Progenitor cell of endocrine pancreas (in vitro differentiated cells): ENCODE measurements at regions not wholly inside any gene's neighbourhood (a gene's known extent, or its start where the extent isn't known, plus 50 kb on each side); places are given as distances from the start of the nearest gene placed in this dataset.
"Not testable (repeated sequence)": the region's sequence is repeated elsewhere in the genome, so short reads cannot be mapped to it uniquely, and the experiment has no call there.

Experiments
- DNase-seq: peaks from one replicate; pipeline ENCODE4 v3.0.0; 2021; ENCODE audit warnings: low spot score; ENCODE audit not compliant: unreplicated experiment
- H3K27ac Mint-ChIP-seq: 2 replicates; pipeline ENCODE4 v1.8.0; 2021; ENCODE audit warnings: mild to moderate bottlenecking, moderate library complexity, mixed read lengths
- H3K27me3 Mint-ChIP-seq: 2 replicates; pipeline ENCODE4 v1.8.0; 2021; ENCODE audit warnings: mixed read lengths
- H3K36me3 Mint-ChIP-seq: 2 replicates; pipeline ENCODE4 v1.8.0; 2022; ENCODE audit warnings: mixed read lengths; ENCODE audit not compliant: insufficient read depth
- H3K4me1 Mint-ChIP-seq: 2 replicates; pipeline ENCODE4 v1.8.0; 2021; ENCODE audit warnings: low read depth, mixed read lengths
- H3K4me3 Mint-ChIP-seq: 2 replicates; pipeline ENCODE4 v1.8.0; 2021; ENCODE audit warnings: low read depth, mild to moderate bottlenecking, moderate library complexity, mixed read lengths
- H3K9me3 Mint-ChIP-seq: 2 replicates; pipeline ENCODE4 v1.8.0; 2021; ENCODE audit warnings: low read depth, mixed read lengths
- CTCF ChIP-seq: fragments of 200-600 bp; sonication (generic); IDR thresholded peaks from one replicate; pipeline ENCODE4 v1.5.0; 2021; ENCODE audit warnings: antibody characterized with exemption, mild to moderate bottlenecking; ENCODE audit not compliant: unreplicated experiment

GRCh38 chr14:53723221-53723620, 233.4 kb downstream of the BMP4 start:
- H3K36me3 Mint-ChIP-seq: no peaks in the 10 kb centered on the region
- peaks cover 11% of the 10 kb centered on the region for H3K9me3 Mint-ChIP-seq
- no peak for TF ChIP-seq CTCF
- DNase-seq: no peak
- H3K4me3 Mint-ChIP-seq: no peak overlapping the region
- no peaks in the 10 kb centered on the region for H3K27me3 Mint-ChIP-seq
- H3K27ac Mint-ChIP-seq: no peak overlapping the region
- no peaks in the 10 kb centered on the region for H3K4me1 Mint-ChIP-seq

GRCh38 chr14:53719536-53719935, 237.1 kb downstream of the BMP4 start:
- no peak for TF ChIP-seq CTCF
- Mint-ChIP-seq H3K9me3 (peaks cover 11% of the 10 kb centered on the region), H3K4me3 (no peak overlapping the region), H3K27ac (no peak overlapping the region), H3K36me3 (no peaks in the 10 kb centered on the region), H3K4me1 (peaks cover 2% of the 10 kb centered on the region), H3K27me3 (no peaks in the 10 kb centered on the region)
- DNase-seq: no peak

- Mint-ChIP-seq H3K4me1 (peaks cover 2% of the 10 kb centered on the region), H3K4me3 (no peak overlapping the region), H3K9me3 (peaks cover 4% of the 10 kb centered on the region), H3K36me3 (no peaks in the 10 kb centered on the region), H3K27ac (no peak overlapping the region), H3K27me3 (no peaks in the 10 kb centered on the region)
- no peak for TF ChIP-seq CTCF
- DNase-seq: no peak
Measured at GRCh38 chr14:53716578-53716977, 240.0 kb downstream of the BMP4 start.

GRCh38 chr14:53715193-53715721, 241.4 kb downstream of the BMP4 start:
- Mint-ChIP-seq H3K36me3 (no peaks in the 10 kb centered on the region), H3K27ac (no peak overlapping the region), H3K27me3 (no peaks in the 10 kb centered on the region), H3K9me3 (no peaks in the 10 kb centered on the region), H3K4me3 (no peak overlapping the region), H3K4me1 (peaks cover 2% of the 10 kb centered on the region)
- no peak for DNase-seq
- TF ChIP-seq CTCF: no peak

- no peak for TF ChIP-seq CTCF
- no peak overlapping the region for H3K27ac Mint-ChIP-seq
- H3K9me3 Mint-ChIP-seq: no peaks in the 10 kb centered on the region
- H3K4me3 Mint-ChIP-seq: no peak overlapping the region
- peaks cover 2% of the 10 kb centered on the region for H3K4me1 Mint-ChIP-seq
- no peak for DNase-seq
- no peaks in the 10 kb centered on the region for H3K36me3 Mint-ChIP-seq
- H3K27me3 Mint-ChIP-seq: no peaks in the 10 kb centered on the region
Measured at GRCh38 chr14:53714495-53715192, 242.0 kb downstream of the BMP4 start.

- H3K4me1 Mint-ChIP-seq, H3K36me3 Mint-ChIP-seq, DNase-seq, H3K9me3 Mint-ChIP-seq, H3K27ac Mint-ChIP-seq, H3K27me3 Mint-ChIP-seq, H3K4me3 Mint-ChIP-seq: not testable (repeated sequence)
Measured at GRCh38 chr14:53712901-53713300, 243.7 kb downstream of the BMP4 start.
